SU-DHL-6 (cell line): ENCODE measurements at regions not wholly inside any gene's neighbourhood (a gene's known extent, or its start where the extent isn't known, plus 50 kb on each side); places are given as distances from the start of the nearest gene placed in this dataset.

ENCODE experiments used
- EZH2phosphoT487 ChIP-seq: fragments of 200-600 bp; sonication (generic), shearing (Covaris generic); conservative IDR thresholded peaks from 2 replicates; pipeline ENCODE4 v1.6.1; 2018; ENCODE audit warnings: mild to moderate bottlenecking, antibody characterized with exemption, low read length, moderate library complexity, mixed read lengths
- TF ChIP-seq, protein P1 (sequence below): fragments of 200-600 bp; sonication (generic); IDR thresholded peaks from one replicate; pipeline ENCODE4 v1.5.1; 2017; ENCODE audit warnings: antibody characterized with exemption, mild to moderate bottlenecking, low read length, moderate library complexity; ENCODE audit not compliant: insufficient read depth, poor library complexity, severe bottlenecking

DNA sequence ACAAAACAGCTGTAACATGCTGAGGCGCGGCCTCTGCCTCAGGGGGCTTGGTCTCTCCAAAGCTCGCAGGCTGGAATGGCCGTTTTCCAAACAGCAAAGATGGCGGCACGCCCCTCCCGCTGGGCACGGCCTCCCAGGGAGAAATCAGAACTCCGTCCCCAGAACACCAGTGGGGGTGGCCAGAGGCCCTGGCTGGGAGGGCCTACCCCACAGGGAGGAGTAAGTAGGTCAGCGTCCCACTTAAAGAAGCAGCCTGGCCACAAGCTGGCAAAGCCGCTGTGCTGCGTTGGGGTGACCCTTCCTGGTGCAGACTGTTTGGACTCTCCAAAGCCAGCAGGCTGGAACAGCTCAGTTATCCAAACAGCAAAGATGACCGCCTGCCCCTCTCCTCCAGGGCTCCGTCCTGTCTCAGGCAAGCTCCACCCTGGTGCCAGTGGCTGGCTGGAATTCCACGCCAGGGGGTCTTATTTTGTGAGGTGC, 862.8 kb downstream of the TRIML1 start:
- TF ChIP-seq, protein P1, sequence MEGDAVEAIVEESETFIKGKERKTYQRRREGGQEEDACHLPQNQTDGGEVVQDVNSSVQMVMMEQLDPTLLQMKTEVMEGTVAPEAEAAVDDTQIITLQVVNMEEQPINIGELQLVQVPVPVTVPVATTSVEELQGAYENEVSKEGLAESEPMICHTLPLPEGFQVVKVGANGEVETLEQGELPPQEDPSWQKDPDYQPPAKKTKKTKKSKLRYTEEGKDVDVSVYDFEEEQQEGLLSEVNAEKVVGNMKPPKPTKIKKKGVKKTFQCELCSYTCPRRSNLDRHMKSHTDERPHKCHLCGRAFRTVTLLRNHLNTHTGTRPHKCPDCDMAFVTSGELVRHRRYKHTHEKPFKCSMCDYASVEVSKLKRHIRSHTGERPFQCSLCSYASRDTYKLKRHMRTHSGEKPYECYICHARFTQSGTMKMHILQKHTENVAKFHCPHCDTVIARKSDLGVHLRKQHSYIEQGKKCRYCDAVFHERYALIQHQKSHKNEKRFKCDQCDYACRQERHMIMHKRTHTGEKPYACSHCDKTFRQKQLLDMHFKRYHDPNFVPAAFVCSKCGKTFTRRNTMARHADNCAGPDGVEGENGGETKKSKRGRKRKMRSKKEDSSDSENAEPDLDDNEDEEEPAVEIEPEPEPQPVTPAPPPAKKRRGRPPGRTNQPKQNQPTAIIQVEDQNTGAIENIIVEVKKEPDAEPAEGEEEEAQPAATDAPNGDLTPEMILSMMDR: no peak
- TF ChIP-seq EZH2phosphoT487: no peak
